Ascending aorta (tissue), 2 donors: ENCODE measurements at regions not wholly inside any gene's neighbourhood (a gene's known extent, or its start where the extent isn't known, plus 50 kb on each side); places are given as distances from the start of the nearest gene placed in this dataset.

ENCODE experiments used
- DNase-seq, 2 donors: peaks; one replicate each; pipeline ENCODE4 v3.0.0-alpha.2; 2019; ENCODE audit warnings: low spot score in 2 of 2
- H3K27ac ChIP-seq, 2 donors: fragments of 200-600 bp; sonication (generic); one replicate each; pipeline ENCODE4 v1.5.1; 2016 to 2017; ENCODE audit warnings: mild to moderate bottlenecking in 1 of 2
- H3K27me3 ChIP-seq: fragments of 200-600 bp; sonication (generic); one replicate; pipeline ENCODE4 v1.5.1; 2017
- H3K36me3 ChIP-seq, 2 donors: fragments of 200-600 bp; sonication (generic); one replicate each; pipeline ENCODE4 v1.5.1; 2016
- H3K4me1 ChIP-seq, 2 donors: fragments of 200-600 bp; sonication (generic); one replicate each; pipeline ENCODE4 v1.5.1; 2016 to 2017; ENCODE audit warnings: mild to moderate bottlenecking in 1 of 2
- H3K4me3 ChIP-seq, 2 donors: fragments of 200-600 bp; sonication (generic); one replicate each; pipeline ENCODE4 v1.5.1; 2016 to 2017; ENCODE audit warnings: mild to moderate bottlenecking in 1 of 2
- H3K9me3 ChIP-seq, 2 donors: fragments of 200-600 bp; sonication (generic); one replicate each; pipeline ENCODE4 v1.5.1; 2016
- intact Hi-C: fragments of 100-400 bp; cut with DNase I; formaldehyde crosslinking; loops from one replicate; pipeline ENCODE4 v1.15.1; 2023
- TF ChIP-seq, protein P1 (sequence below), 3 experiments: fragments of 200-600 bp in 2 of 3; fragments of 450-650 bp in 1 of 3; sonication (generic) in 2 of 3; IDR thresholded peaks; one replicate each; pipeline ENCODE4 v1.5.1; 2016 to 2019; ENCODE audit warnings: antibody characterized with exemption in 3 of 3, mild to moderate bottlenecking in 1 of 3, moderate library complexity in 1 of 3

DNA sequence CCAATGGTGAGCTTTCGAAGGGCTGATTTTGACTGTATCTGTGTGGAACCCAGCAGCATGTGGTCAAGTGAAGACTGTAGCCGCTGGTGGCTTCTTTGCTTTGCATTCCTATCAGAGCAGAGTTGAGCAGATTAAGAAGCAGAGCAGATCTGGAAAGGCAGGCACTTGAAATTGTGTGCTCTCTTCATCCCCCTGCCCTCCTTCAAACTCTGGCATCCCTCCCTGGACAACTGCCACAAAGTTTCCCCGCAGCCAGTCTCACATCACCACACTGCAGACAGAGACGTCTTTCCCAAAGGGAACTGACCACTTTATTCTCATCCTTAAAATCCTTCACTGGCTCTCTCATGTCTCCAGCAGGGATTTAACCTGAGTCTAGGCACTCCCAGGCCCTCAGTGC, 237.1 kb upstream of the DYNLRB2 start:
- Histone ChIP-seq H3K36me3 (no peaks in the 10 kb centered on the region), H3K27ac (no peak overlapping the region), H3K4me3 (no peak overlapping the region), H3K4me1 (peaks cover 0 to 14% of the 10 kb centered on the region in 2 donors), H3K27me3 (no peaks in the 10 kb centered on the region), H3K9me3 (no peaks in the 10 kb centered on the region)
- intact Hi-C loops: no loop called here
- DNase-seq: no peak
- TF ChIP-seq, protein P1, sequence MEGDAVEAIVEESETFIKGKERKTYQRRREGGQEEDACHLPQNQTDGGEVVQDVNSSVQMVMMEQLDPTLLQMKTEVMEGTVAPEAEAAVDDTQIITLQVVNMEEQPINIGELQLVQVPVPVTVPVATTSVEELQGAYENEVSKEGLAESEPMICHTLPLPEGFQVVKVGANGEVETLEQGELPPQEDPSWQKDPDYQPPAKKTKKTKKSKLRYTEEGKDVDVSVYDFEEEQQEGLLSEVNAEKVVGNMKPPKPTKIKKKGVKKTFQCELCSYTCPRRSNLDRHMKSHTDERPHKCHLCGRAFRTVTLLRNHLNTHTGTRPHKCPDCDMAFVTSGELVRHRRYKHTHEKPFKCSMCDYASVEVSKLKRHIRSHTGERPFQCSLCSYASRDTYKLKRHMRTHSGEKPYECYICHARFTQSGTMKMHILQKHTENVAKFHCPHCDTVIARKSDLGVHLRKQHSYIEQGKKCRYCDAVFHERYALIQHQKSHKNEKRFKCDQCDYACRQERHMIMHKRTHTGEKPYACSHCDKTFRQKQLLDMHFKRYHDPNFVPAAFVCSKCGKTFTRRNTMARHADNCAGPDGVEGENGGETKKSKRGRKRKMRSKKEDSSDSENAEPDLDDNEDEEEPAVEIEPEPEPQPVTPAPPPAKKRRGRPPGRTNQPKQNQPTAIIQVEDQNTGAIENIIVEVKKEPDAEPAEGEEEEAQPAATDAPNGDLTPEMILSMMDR (IDR thresholded peaks at IDR 0.05): no peak

DNA sequence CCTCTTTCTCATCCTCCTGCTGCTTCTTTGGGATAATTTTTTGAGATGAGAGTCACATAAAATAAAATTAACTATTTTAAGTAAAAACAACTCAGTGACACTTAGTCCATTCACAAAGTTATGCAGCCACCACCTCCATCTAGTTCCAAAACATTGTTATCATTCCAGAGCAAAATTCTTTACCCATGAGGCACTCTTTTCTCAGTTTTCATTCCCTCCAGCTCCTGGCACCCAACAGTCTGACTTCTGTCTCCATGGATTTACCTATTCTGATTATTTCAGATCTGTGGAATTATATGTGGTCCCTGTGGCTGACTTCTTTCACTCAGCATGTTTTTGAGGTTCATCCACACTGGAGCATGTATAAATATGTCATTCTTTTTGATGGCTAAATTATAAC, 239.9 kb upstream of the DYNLRB2 start:
- Histone ChIP-seq H3K36me3 (no peaks in the 10 kb centered on the region), H3K27me3 (no peaks in the 10 kb centered on the region), H3K4me1 (peaks cover 0 to 16% of the 10 kb centered on the region in 2 donors), H3K4me3 (no peak overlapping the region), H3K27ac (no peak overlapping the region), H3K9me3 (no peaks in the 10 kb centered on the region)
- TF ChIP-seq, protein P1 (IDR thresholded peaks at IDR 0.05): no peak
- DNase-seq: no peak
- intact Hi-C loops: no loop called here

- DNase-seq: no peak
- no peak overlapping the region for H3K27ac ChIP-seq
- TF ChIP-seq, protein P1 (IDR thresholded peaks at IDR 0.05): no peak
- H3K36me3 ChIP-seq: no peaks in the 10 kb centered on the region
- H3K9me3 ChIP-seq: no peaks in the 10 kb centered on the region
- H3K4me3 ChIP-seq: no peak overlapping the region
- no peaks in the 10 kb centered on the region for H3K27me3 ChIP-seq
- H3K4me1 ChIP-seq: peaks cover 0 to 16% of the 10 kb centered on the region in 2 donors
- intact Hi-C loops: no loop called here
These were observed 240.3 kb upstream of the DYNLRB2 start for GRCh38 chr16:80300456-80300855.

- Histone ChIP-seq H3K36me3 (no peaks in the 10 kb centered on the region), H3K27ac (no peak overlapping the region), H3K4me1 (peaks cover 0 to 16% of the 10 kb centered on the region in 2 donors), H3K27me3 (no peaks in the 10 kb centered on the region), H3K4me3 (no peak overlapping the region), H3K9me3 (no peaks in the 10 kb centered on the region)
- no peak for DNase-seq
- TF ChIP-seq, protein P1 (IDR thresholded peaks at IDR 0.05): no peak
- intact Hi-C loops: no loop called here
These were observed 241.4 kb upstream of the DYNLRB2 start for GRCh38 chr16:80299416-80299815.

DNA sequence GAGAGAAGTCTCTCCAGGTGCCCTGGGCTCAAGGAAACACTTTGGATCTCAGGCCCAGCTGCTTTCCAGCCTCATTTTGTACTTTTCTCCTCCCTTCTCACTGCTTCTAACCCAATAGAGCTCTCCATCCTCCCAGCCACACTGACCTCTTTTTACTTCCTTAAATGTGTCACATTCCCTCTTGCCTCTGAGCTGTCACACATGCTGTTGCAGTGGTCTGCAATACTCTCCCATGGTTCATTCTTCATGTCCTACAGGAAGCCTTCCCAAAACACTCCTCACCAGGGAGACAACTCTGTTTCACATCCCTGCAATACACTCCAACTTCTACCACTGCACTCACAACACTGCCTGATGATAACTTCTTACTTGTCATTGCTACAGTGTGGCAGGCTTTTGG, 242.1 kb upstream of the DYNLRB2 start:
- intact Hi-C loops: no loop called here
- TF ChIP-seq, protein P1 (IDR thresholded peaks at IDR 0.05): no peak
- H3K4me3 ChIP-seq: no peak overlapping the region
- no peaks in the 10 kb centered on the region for H3K9me3 ChIP-seq
- H3K4me1 ChIP-seq: peaks cover 0 to 16% of the 10 kb centered on the region in 2 donors
- DNase-seq: no peak
- H3K36me3 ChIP-seq: no peaks in the 10 kb centered on the region
- H3K27me3 ChIP-seq: no peaks in the 10 kb centered on the region
- H3K27ac ChIP-seq: no peak overlapping the region

DNA sequence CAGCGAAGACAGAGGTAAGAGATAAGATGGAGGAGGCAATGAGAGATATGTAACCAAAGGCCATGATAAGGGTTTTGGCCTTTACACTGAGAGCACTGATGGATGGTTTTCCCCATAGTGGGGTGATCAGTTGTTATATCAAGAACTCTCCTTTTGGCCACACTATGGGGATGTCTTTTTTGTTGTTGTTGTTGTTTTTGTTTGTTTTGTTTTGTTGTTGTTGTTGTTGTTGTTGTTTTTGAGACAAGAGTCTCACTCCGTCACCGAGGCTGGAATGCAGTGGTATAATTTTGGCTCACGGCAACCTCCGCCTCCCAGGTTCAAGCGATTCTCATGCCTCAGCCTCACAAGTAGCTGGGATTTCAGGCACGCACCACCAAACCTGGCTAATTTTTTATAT, 244.8 kb upstream of the DYNLRB2 start:
- intact Hi-C loops: no loop called here
- H3K27me3 ChIP-seq: no peaks in the 10 kb centered on the region
- no peak for DNase-seq
- TF ChIP-seq, protein P1 (IDR thresholded peaks at IDR 0.05): no peak
- no peak overlapping the region for H3K4me3 ChIP-seq
- H3K27ac ChIP-seq: no peak overlapping the region
- no peaks in the 10 kb centered on the region for H3K9me3 ChIP-seq
- no peaks in the 10 kb centered on the region for H3K36me3 ChIP-seq
- peaks cover 0 to 16% of the 10 kb centered on the region in 2 donors for H3K4me1 ChIP-seq
